ENCODE measurements at regions not wholly inside any gene's neighbourhood (a gene's known extent, or its start where the extent isn't known, plus 50 kb on each side); places are given as distances from the start of the nearest gene placed in this dataset.

DNA sequence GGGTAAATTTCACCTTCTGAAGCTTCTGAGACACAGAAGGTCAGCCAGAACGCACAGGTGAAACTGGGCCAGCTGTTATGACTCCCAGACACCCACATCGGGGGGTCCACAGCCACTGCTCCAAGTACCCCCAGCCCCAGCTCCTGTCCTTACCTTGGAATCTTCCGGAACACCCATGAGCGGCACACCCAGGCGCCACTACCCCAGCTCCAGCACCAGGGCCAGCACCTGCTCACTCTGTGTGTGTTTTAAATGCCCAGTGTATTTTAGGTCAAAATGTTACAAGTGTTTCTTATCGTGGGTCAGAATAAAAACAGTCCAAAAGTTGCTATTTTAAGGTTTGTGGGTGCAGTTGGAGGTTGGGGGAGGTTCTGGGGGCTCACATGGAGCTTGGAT, 116.3 kb downstream of the RMI2 start:
- TF ChIP-seq, protein P1, sequence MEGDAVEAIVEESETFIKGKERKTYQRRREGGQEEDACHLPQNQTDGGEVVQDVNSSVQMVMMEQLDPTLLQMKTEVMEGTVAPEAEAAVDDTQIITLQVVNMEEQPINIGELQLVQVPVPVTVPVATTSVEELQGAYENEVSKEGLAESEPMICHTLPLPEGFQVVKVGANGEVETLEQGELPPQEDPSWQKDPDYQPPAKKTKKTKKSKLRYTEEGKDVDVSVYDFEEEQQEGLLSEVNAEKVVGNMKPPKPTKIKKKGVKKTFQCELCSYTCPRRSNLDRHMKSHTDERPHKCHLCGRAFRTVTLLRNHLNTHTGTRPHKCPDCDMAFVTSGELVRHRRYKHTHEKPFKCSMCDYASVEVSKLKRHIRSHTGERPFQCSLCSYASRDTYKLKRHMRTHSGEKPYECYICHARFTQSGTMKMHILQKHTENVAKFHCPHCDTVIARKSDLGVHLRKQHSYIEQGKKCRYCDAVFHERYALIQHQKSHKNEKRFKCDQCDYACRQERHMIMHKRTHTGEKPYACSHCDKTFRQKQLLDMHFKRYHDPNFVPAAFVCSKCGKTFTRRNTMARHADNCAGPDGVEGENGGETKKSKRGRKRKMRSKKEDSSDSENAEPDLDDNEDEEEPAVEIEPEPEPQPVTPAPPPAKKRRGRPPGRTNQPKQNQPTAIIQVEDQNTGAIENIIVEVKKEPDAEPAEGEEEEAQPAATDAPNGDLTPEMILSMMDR (IDR thresholded peaks at IDR 0.05; ENCODE audit: insufficient read depth, low read length): no peak
- no peak overlapping the region for H3K4me3 ChIP-seq (ENCODE audit: low read depth, low read length)
- no peak for DNase-seq (ENCODE audit: low read depth)

DNA sequence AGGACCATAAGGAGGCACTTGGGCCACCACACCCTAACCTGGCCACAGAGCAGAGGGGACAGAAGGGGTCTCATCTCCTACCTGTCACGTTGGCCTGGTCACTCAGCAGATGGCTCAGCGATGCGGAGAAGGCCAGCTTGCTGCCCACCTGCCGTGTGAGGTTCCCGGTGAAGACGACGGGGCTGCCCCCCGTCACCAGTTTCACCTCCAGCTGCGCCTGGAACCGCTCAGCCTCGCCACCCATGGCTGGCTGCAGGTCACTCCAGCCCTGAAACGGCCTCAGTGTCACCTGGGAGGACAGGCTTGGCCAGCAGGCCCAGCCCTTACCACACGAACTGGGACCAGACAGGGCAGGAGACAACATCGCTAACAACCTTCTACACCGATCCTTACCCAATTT, 116.8 kb downstream of the RMI2 start:
- no peak overlapping the region for H3K4me3 ChIP-seq (ENCODE audit: low read depth, low read length)
- TF ChIP-seq, protein P1 (IDR thresholded peaks at IDR 0.05; ENCODE audit: insufficient read depth, low read length): no peak
- DNase-seq (ENCODE audit: low read depth): no peak

DNA sequence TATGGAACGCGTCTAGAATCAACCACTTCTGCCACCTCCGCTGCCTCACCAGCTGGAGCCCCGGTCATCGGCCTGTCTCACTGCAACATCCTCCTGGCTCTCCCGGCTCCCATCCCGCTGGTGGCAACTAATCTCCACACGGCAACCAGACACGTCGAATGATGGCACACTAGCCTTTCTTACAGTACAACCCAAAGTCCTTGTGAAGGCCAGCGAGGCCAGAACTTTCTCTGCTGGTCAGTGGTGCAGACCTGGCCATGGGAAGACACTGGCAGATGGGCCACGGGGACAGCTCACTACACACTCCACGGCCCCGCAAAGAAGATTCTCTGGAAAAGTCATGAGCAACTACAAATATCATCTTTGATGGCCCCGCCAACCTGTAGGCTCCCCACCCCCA, 117.6 kb downstream of the RMI2 start:
- no peak overlapping the region for H3K4me3 ChIP-seq (ENCODE audit: low read depth, low read length)
- DNase-seq (ENCODE audit: low read depth): no peak
- TF ChIP-seq, protein P1 (IDR thresholded peaks at IDR 0.05; ENCODE audit: insufficient read depth, low read length): no peak

DNA sequence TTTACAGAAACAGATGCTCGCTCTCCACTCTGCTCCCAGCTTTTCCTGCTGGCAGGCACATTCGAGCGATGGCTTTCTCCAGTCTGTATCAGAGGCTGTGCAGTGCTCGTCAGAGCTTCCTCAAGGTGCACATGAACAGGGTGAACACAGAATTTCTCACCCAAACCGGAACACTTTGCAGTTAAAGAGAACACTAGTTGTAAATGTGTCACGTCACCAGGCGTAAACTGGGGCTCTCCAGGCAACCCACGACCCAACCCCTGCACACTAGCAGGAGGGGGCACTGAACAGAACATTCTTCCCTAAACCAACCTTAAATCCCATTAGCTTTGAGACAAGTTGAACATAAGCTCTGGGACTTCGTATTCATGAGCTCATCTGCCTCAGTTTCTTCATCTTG, 119.0 kb downstream of the RMI2 start:
- no peak for DNase-seq (ENCODE audit: low read depth)

DNA sequence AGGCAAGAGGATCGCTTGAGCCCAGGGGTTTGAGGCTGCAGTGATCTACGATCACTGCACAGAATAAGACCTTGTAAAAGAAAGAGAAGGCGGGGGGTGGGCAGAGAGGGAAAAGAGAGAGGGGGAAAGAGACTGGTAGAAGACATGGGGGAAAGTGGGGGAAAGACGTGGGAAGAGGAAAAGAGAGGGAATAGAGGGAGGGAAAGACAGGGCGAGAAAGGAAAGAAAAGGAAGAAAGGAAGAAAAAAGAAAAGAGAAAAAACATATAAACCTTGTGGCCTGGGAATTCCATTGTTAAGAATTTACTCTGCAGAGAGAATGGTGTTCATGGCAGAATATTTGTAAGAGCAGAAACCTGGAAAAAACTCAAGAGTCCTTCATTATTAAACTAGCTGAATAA, 120.4 kb downstream of the RMI2 start:
- H3K4me3 ChIP-seq (ENCODE audit: low read depth, low read length): no peak overlapping the region
- TF ChIP-seq, protein P1 (IDR thresholded peaks at IDR 0.05; ENCODE audit: insufficient read depth, low read length): no peak
- DNase-seq (ENCODE audit: low read depth): no peak

More for the DNA sequence above, 119.0 kb downstream of the RMI2 start:
- H3K4me3 ChIP-seq (ENCODE audit: low read depth, low read length): no peak overlapping the region
- TF ChIP-seq, protein P1 (IDR thresholded peaks at IDR 0.05; ENCODE audit: insufficient read depth, low read length): no peak

DNA sequence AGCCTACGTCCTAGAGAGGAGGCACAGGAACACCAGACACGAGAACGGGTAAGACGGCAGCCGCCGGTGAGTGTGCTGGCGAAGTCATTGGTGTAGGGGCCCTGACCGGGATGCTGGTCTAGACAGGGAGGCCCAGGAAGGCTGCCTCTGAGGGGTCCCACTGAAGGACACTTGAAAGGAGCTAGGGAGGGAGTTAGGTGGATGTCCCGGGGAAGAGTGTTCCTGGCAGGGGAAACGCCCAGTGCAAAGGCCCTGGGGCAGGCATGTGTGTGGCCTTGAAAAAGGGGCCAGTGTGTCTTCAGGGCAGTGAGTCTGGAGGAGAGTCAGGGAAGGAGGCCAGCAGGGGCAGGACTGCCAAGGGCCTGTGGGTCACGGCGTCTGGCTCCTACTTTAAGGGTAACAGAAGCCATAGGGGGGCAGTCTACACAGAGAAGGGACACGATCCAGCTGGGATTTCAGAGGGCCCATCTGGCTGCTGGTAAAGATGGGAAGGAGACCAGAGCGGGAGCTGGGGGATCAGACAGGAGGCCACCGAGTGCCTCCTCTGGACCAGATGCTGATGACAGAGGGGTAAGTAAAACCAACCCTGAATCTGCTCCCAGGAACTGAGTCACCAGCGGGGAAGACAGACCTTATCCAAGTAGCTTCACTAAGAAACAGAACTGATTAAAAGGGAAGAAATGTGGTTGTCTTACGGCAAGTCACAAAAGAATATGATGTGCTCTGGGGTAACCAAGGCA, 115.9 kb downstream of the LITAF start:
- no peak overlapping the region for H3K4me3 ChIP-seq (ENCODE audit: low read depth, low read length)
- DNase-seq (ENCODE audit: low read depth): peak; percentile 12
- TF ChIP-seq, protein P1 (IDR thresholded peaks at IDR 0.05; ENCODE audit: insufficient read depth, low read length): no peak

DNA sequence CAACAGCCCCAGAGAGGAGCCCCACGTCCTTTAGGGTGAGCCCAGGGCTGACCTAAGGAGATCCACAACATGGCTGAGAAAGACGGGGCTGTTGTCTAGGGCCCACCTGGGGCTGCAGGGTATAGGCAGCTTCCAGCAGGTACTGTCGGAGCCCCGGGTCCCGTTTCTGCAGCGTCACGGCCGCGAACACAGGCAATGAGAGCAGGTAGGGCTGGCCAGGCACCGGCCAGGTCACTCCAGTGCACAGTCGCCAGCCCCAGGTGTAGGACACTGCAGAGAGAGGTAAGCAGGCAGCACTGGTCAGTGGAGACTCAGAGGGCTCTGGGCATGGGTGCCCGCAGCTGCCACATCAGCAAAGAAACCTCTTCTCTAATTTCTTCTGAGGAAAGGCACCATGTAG, 115.2 kb downstream of the LITAF start:
- H3K4me3 ChIP-seq (ENCODE audit: low read depth, low read length): no peak overlapping the region
- TF ChIP-seq, protein P1 (IDR thresholded peaks at IDR 0.05; ENCODE audit: insufficient read depth, low read length): no peak
- no peak for DNase-seq (ENCODE audit: low read depth)
